ENCODE measurements at regions not wholly inside any gene's neighbourhood (a gene's known extent, or its start where the extent isn't known, plus 50 kb on each side); places are given as distances from the start of the nearest gene placed in this dataset.

- TF ChIP-seq CTCF (IDR thresholded peaks at IDR 0.05) (no peak), POLR2A (IDR thresholded peaks at IDR 0.05) (no peak)
Measured at GRCh38 chr2:41197781-41198180, 745.9 kb upstream of the SLC8A1 start.

Measured in uterus (tissue), 2 donors.